Glutamatergic neuron (in vitro differentiated cells): ENCODE measurements at regions not wholly inside any gene's neighbourhood (a gene's known extent, or its start where the extent isn't known, plus 50 kb on each side); places are given as distances from the start of the nearest gene placed in this dataset.

ENCODE experiments used
- DNase-seq: peaks from one replicate; pipeline ENCODE4 v3.0.0; 2022
- H3K27ac Mint-ChIP-seq: one replicate; pipeline ENCODE4 v1.8.0; 2020; ENCODE audit warnings: mild to moderate bottlenecking, mixed read lengths, inconsistent platforms; ENCODE audit not compliant: unreplicated experiment
- H3K27me3 Mint-ChIP-seq: one replicate; pipeline ENCODE4 v1.8.0; 2020; ENCODE audit warnings: mild to moderate bottlenecking, moderate library complexity, mixed read lengths, inconsistent platforms; ENCODE audit not compliant: unreplicated experiment
- H3K36me3 Mint-ChIP-seq: one replicate; pipeline ENCODE4 v1.8.0; 2020; ENCODE audit warnings: mild to moderate bottlenecking, mixed read lengths, inconsistent platforms; ENCODE audit not compliant: unreplicated experiment
- H3K4me1 Mint-ChIP-seq: one replicate; pipeline ENCODE4 v1.8.0; 2020; ENCODE audit warnings: mild to moderate bottlenecking, low read depth, mixed read lengths, inconsistent platforms; ENCODE audit not compliant: unreplicated experiment
- H3K4me3 Mint-ChIP-seq: one replicate; pipeline ENCODE4 v1.8.0; 2020; ENCODE audit warnings: mild to moderate bottlenecking, mixed read lengths, inconsistent platforms; ENCODE audit not compliant: unreplicated experiment
- H3K9me3 Mint-ChIP-seq: one replicate; pipeline ENCODE4 v1.8.0; 2020; ENCODE audit warnings: mild to moderate bottlenecking, moderate library complexity, mixed read lengths, inconsistent platforms; ENCODE audit not compliant: unreplicated experiment
- TF ChIP-seq, protein P1 (sequence below): fragments of 200-600 bp; sonication (generic); IDR thresholded peaks from one replicate; pipeline ENCODE4 v1.5.0; 2021; ENCODE audit not compliant: partially characterized antibody, unreplicated experiment

DNA sequence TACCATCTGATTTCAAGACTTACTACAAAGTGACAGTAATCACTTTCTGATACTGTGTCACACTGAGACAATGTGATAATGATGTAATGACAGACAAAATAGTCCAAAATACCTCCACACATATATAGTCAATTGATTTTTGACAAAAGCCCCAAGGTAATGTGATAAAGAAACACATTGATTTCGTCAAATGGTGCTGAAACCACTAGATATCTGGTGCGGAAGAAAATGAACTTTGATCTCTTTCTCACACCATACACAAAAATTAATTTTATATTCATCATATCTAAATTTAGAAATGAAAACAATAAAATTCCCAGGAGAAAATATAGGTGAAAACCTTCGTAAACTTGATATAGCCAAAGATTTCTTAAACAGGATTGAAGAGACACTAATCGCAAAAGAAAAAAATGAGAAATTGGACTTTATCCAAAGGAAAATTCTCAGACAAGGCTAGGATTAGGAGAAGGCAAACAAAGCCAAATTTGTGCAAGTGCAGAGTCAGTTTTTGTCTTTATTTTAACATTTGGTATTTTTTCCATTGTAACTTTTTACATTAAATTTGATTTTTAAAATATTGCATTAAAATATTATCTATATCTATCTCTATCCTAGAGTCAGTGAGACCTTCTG is 739.9 kb downstream of the DIAPH3 start:
- Mint-ChIP-seq H3K27ac (no peak overlapping the region), H3K4me3 (no peak overlapping the region), H3K4me1 (no peaks in the 10 kb centered on the region), H3K36me3 (no peaks in the 10 kb centered on the region), H3K27me3 (no peaks in the 10 kb centered on the region), H3K9me3 (peaks cover 1% of the 10 kb centered on the region)
- TF ChIP-seq, protein P1, sequence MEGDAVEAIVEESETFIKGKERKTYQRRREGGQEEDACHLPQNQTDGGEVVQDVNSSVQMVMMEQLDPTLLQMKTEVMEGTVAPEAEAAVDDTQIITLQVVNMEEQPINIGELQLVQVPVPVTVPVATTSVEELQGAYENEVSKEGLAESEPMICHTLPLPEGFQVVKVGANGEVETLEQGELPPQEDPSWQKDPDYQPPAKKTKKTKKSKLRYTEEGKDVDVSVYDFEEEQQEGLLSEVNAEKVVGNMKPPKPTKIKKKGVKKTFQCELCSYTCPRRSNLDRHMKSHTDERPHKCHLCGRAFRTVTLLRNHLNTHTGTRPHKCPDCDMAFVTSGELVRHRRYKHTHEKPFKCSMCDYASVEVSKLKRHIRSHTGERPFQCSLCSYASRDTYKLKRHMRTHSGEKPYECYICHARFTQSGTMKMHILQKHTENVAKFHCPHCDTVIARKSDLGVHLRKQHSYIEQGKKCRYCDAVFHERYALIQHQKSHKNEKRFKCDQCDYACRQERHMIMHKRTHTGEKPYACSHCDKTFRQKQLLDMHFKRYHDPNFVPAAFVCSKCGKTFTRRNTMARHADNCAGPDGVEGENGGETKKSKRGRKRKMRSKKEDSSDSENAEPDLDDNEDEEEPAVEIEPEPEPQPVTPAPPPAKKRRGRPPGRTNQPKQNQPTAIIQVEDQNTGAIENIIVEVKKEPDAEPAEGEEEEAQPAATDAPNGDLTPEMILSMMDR = no peak
- no peak for DNase-seq

DNA sequence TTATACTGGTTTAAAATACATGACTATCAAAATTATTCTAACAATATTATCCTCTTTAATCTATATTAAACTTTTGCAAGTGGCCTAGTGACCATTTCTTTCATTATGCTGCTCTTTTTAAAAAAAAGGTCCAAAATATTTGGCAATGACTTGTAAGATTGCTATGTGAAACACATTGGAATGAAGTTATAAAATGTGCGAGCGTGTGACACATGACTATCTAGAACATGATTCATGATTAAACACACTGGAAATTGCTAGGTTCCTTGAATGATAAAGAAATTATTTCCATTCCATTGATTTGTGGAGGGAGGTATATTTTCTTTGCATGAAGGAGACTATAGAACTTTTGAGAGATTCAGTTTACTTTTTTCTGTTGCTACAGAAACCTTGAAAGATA is 739.1 kb downstream of the DIAPH3 start:
- no peak for DNase-seq
- no peak overlapping the region for H3K4me3 Mint-ChIP-seq
- no peaks in the 10 kb centered on the region for H3K4me1 Mint-ChIP-seq
- no peaks in the 10 kb centered on the region for H3K36me3 Mint-ChIP-seq
- H3K27ac Mint-ChIP-seq = no peak overlapping the region
- peaks cover 1% of the 10 kb centered on the region for H3K9me3 Mint-ChIP-seq
- TF ChIP-seq, protein P1 = no peak
- H3K27me3 Mint-ChIP-seq = no peaks in the 10 kb centered on the region

DNA sequence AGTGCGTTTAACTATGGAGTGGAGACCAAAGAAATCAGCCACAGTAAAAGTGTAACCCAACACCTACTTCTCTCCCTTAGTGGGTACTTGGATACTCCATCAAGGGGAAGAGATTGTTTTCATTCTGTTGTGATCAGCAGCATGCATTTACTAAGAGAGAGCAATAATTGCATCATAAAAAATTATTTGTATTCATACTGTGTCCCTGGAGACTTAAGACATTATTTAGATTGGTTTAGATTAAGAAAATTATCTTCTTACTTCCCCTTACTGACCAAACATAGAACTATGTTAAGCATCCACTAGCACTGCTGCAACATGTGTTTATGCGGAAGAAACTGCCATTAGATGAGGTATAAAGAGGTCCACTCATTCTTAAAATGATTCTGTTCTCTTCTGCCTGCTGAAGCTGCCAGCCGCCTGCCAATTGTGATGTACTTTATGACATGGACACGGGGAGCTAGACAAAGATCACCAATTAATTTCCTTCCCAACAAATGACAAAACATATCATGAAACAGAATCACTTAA is 738.5 kb downstream of the DIAPH3 start:
- H3K27me3 Mint-ChIP-seq = no peaks in the 10 kb centered on the region
- H3K4me3 Mint-ChIP-seq = no peak overlapping the region
- no peak overlapping the region for H3K27ac Mint-ChIP-seq
- no peaks in the 10 kb centered on the region for H3K36me3 Mint-ChIP-seq
- H3K4me1 Mint-ChIP-seq = no peaks in the 10 kb centered on the region
- no peak for DNase-seq
- H3K9me3 Mint-ChIP-seq = peaks cover 1% of the 10 kb centered on the region
- TF ChIP-seq, protein P1 = no peak

DNA sequence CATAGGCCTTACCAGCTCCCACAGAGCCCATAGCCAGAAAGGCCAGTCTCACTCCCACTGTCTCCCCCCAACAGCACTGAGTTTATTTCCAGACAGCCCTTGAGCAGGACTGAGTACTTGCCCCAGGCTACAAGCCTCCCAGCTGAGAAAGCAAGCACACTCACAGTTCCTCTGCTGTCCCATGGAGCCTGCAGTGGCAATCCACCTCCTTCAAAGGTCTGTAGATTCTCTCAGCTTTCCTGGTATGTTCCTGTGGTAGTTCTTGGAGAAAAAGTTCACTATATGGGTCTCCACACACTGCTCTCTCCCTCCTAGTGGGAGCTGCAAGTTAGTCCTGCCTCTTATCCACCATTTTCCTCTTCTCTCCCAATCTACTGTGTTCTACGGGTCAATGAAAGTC is 728.7 kb downstream of the DIAPH3 start:
- Mint-ChIP-seq H3K27ac (no peak overlapping the region), H3K4me1 (no peaks in the 10 kb centered on the region), H3K36me3 (peaks cover 19% of the 10 kb centered on the region), H3K9me3 (peaks cover 6% of the 10 kb centered on the region), H3K4me3 (no peak overlapping the region), H3K27me3 (peaks cover 3% of the 10 kb centered on the region)
- TF ChIP-seq, protein P1 = no peak
- DNase-seq = no peak

DNA sequence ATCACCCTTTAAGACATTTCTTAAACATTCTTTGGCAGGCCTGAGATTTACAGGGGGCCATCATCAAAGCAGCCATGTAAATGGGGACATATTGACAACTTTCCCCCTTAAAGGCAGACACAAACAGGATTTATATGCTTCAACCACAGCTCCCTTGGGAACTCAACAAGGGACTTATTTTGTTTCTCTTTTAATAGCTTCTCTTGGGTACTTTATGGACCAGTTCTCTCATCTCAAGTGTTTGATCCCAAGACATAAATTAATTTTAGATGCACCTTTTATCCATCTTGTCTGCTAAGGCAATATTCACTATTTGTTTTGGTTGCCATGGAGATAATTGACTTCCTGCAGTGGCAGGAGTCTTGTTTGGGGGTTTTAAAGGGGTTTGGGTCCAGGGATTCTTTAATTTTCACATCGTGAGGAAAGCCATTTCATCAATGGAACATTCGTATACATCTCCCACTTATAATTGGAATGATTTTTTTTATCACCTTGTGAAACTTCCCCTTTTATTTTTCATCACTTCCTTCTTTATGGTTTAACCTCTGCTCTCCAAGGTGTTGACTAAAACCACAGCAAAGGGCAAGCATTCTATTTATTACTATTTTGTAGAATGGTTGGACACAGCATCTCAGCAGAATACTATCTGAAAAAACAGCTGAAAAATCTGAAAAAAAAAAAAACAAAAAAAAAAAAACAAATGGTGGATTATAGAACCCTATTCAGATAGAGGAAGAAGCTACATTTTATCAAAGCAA is 726.0 kb downstream of the DIAPH3 start:
- H3K27ac Mint-ChIP-seq = no peak overlapping the region
- no peak for DNase-seq
- H3K9me3 Mint-ChIP-seq = peaks cover 8% of the 10 kb centered on the region
- TF ChIP-seq, protein P1 = no peak
- peaks cover 2% of the 10 kb centered on the region for H3K27me3 Mint-ChIP-seq
- H3K36me3 Mint-ChIP-seq = peaks cover 19% of the 10 kb centered on the region
- no peak overlapping the region for H3K4me3 Mint-ChIP-seq
- no peaks in the 10 kb centered on the region for H3K4me1 Mint-ChIP-seq
